Skeletal muscle tissue (tissue), 3 donors: ENCODE measurements at regions not wholly inside any gene's neighbourhood (a gene's known extent, or its start where the extent isn't known, plus 50 kb on each side); places are given as distances from the start of the nearest gene placed in this dataset.

Experiments
- H3K27ac ChIP-seq: one replicate; pipeline ENCODE4 v1.7.0; 2013; ENCODE audit warnings: mild to moderate bottlenecking, low read depth, low read length, inconsistent platforms
- H3K27me3 ChIP-seq, 3 donors: one replicate each; pipeline ENCODE4 v1.7.0; 2013; ENCODE audit warnings: low read length in 3 of 3; ENCODE audit not compliant: control insufficient read depth in 3 of 3, insufficient read depth in 3 of 3
- H3K36me3 ChIP-seq, 3 donors: one replicate each; pipeline ENCODE4 v1.7.0; 2013; ENCODE audit warnings: low read length in 3 of 3; ENCODE audit not compliant: control insufficient read depth in 3 of 3, insufficient read depth in 3 of 3
- H3K4me1 ChIP-seq, 3 donors: one replicate each; pipeline ENCODE4 v1.7.0; 2013; ENCODE audit warnings: low read length in 3 of 3, mild to moderate bottlenecking in 3 of 3; ENCODE audit not compliant: control insufficient read depth in 3 of 3, insufficient read depth in 3 of 3
- H3K4me3 ChIP-seq, 3 donors: one replicate each; pipeline ENCODE4 v1.7.0; 2013; ENCODE audit warnings: low read length in 3 of 3
- H3K9ac ChIP-seq, 3 donors: one replicate each; pipeline ENCODE4 v1.7.0; 2013; ENCODE audit warnings: low read length in 3 of 3, mild to moderate bottlenecking in 3 of 3, moderate library complexity in 2 of 3, low read depth in 1 of 3
- H3K9me3 ChIP-seq, 3 donors: one replicate each; pipeline ENCODE4 v1.7.0; 2013; ENCODE audit warnings: low read length in 3 of 3; ENCODE audit not compliant: control insufficient read depth in 3 of 3
- donor health status: Osteomylitis.

DNA sequence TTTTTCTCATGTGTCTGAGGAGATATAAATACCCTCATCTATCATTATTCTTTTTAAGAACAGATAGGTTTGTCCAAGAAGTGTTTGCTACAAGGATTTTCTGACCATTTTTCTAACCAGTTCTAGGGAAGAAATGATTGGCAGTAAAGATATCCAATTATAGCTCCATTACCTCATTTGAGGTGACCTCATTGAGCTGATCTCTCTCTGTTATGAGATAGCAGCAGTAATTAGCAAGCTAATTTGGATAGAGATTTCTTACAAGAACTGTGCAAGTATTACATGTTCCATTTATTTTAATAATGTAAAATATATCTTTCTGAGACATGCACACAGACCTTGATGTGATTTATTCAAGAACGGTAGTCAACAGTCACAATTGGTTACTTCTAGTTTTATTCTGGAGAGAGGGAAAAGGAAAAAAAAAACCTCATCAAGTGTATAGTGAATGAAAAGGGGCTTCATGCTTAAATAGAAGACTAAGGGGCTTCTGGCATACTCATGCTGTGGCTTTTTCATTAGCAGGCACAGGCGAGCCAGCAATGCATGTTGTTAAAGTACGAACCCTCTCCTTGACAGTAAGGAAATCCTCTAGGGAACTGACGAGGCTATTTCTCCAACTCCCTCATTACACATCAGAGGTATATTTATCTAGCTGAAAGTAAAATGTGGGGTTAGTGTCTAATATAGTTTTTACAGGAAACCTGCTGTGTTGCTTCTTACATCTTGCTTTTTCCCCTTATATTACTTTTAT, 127.3 kb downstream of the NUDT12 start:
- Histone ChIP-seq H3K4me3 (no peak overlapping the region), H3K9ac (peak overlapping the region in 2 of 3 donors; percentile 35 to 41), H3K9me3 (peaks cover 0 to 3% (median 2%) of the 10 kb centered on the region in 3 donors), H3K27me3 (no peaks in the 10 kb centered on the region), H3K4me1 (peaks cover 4 to 10% (median 7%) of the 10 kb centered on the region in 3 donors), H3K36me3 (no peaks in the 10 kb centered on the region), H3K27ac (peak overlapping the region; percentile 45)

- Histone ChIP-seq H3K36me3 (no peaks in the 10 kb centered on the region), H3K27me3 (no peaks in the 10 kb centered on the region), H3K9me3 (peaks cover 0 to 2% (median 0%) of the 10 kb centered on the region in 3 donors), H3K4me3 (no peak overlapping the region), H3K9ac (no peak overlapping the region), H3K27ac (no peak overlapping the region), H3K4me1 (peaks cover 4 to 10% (median 7%) of the 10 kb centered on the region in 3 donors)
These were observed 128.5 kb downstream of the NUDT12 start for GRCh38 chr5:103434057-103434456.

DNA sequence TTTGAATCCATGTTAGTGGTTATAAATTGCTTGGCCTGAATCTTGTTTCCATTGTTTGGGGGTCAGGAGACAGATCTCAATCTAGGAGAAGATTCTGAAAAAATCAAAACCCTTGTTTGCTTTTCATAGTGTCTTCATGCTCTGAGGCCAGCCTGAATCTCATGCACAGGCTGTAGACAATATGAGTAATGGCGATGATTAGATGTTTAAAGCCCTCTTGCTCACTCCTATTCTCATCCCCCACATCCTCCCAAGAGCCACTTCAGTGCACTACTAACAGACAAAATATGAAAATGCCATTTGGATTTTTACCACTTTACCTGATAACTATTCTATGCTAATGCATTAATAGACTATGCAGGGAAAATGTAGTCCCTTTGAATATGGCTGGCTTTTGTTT, 129.4 kb downstream of the NUDT12 start:
- Histone ChIP-seq H3K4me3 (no peak overlapping the region), H3K9me3 (no peaks in the 10 kb centered on the region), H3K9ac (no peak overlapping the region)

DNA sequence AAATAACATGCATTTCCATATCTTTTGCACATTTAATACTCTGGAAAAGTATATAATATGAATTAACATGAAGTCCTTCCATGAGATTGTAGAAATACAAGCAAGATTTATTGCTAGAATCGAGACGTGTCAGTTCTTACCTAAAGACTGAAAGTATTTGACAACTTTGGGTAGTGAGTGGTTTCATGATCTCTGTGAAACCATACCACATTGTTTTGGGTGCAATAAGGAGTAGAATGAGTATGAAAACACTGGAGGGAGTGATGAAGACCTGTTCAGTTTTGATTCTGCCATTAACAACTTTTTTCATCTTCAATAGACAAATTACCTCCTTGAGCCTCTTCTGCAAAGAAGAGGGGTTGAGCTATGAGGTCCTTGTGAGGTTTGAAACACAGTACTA, 133.7 kb downstream of the NUDT12 start:
- H3K4me1 ChIP-seq = peaks cover 0 to 6% (median 3%) of the 10 kb centered on the region in 3 donors
- H3K9ac ChIP-seq = no peak overlapping the region
- H3K27me3 ChIP-seq = no peaks in the 10 kb centered on the region
- no peaks in the 10 kb centered on the region for H3K9me3 ChIP-seq
- no peak overlapping the region for H3K4me3 ChIP-seq
- H3K27ac ChIP-seq = no peak overlapping the region
- no peaks in the 10 kb centered on the region for H3K36me3 ChIP-seq

More for the DNA sequence above, 129.4 kb downstream of the NUDT12 start:
- Histone ChIP-seq H3K27ac (no peak overlapping the region), H3K27me3 (no peaks in the 10 kb centered on the region), H3K36me3 (no peaks in the 10 kb centered on the region), H3K4me1 (peaks cover 4 to 10% (median 10%) of the 10 kb centered on the region in 3 donors)

- Histone ChIP-seq H3K9me3 (no peaks in the 10 kb centered on the region), H3K36me3 (no peaks in the 10 kb centered on the region), H3K4me3 (no peak overlapping the region), H3K4me1 (peaks cover 0 to 6% (median 3%) of the 10 kb centered on the region in 3 donors), H3K27ac (no peak overlapping the region), H3K27me3 (no peaks in the 10 kb centered on the region), H3K9ac (no peak overlapping the region)
These were observed 134.1 kb downstream of the NUDT12 start for GRCh38 chr5:103428411-103428871.

GRCh38 chr5:103427326-103427725, 135.3 kb downstream of the NUDT12 start:
- Histone ChIP-seq H3K9me3 (no peaks in the 10 kb centered on the region), H3K4me1 (peaks cover 0 to 6% (median 3%) of the 10 kb centered on the region in 3 donors), H3K36me3 (no peaks in the 10 kb centered on the region), H3K9ac (no peak overlapping the region), H3K27ac (peak overlapping the region; percentile 7), H3K27me3 (no peaks in the 10 kb centered on the region), H3K4me3 (no peak overlapping the region)

- H3K9me3 ChIP-seq = no peaks in the 10 kb centered on the region
- H3K36me3 ChIP-seq = no peaks in the 10 kb centered on the region
- no peak overlapping the region for H3K9ac ChIP-seq
- no peak overlapping the region for H3K4me3 ChIP-seq
- no peak overlapping the region for H3K27ac ChIP-seq
- peaks cover 0 to 6% (median 3%) of the 10 kb centered on the region in 3 donors for H3K4me1 ChIP-seq
- no peaks in the 10 kb centered on the region for H3K27me3 ChIP-seq
These were observed 136.7 kb downstream of the NUDT12 start for GRCh38 chr5:103425686-103426454.

GRCh38 chr5:103424453-103425205, 138.0 kb downstream of the NUDT12 start:
- no peak overlapping the region for H3K27ac ChIP-seq
- peaks cover 0 to 6% (median 3%) of the 10 kb centered on the region in 3 donors for H3K4me1 ChIP-seq
- H3K9ac ChIP-seq = no peak overlapping the region
- H3K9me3 ChIP-seq = no peaks in the 10 kb centered on the region
- no peak overlapping the region for H3K4me3 ChIP-seq
- H3K27me3 ChIP-seq = no peaks in the 10 kb centered on the region
- H3K36me3 ChIP-seq = no peaks in the 10 kb centered on the region

DNA sequence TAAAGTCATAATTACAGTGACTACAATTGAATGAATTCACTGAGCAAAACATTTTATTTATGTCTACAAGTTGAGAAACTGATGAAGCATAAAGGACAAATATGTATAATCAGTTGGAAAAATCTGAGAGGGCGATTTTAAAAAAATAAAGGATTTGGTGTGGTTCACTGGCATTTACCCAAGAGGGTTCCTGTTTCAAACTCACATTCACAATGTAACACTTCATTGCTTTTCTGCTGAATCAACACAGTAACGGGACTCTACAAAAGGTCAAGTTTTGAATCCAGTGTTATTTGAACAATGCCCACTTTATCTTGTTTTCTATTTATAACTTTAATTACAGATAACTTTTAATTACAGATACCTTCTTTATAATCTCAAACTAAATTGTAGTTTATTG, 138.6 kb downstream of the NUDT12 start:
- Histone ChIP-seq H3K4me3 (no peak overlapping the region), H3K27ac (no peak overlapping the region), H3K27me3 (no peaks in the 10 kb centered on the region), H3K4me1 (peaks cover 0 to 6% (median 3%) of the 10 kb centered on the region in 3 donors), H3K9me3 (no peaks in the 10 kb centered on the region), H3K36me3 (no peaks in the 10 kb centered on the region), H3K9ac (no peak overlapping the region)
